H1 (cell line): ENCODE measurements at regions not wholly inside any gene's neighbourhood (a gene's known extent, or its start where the extent isn't known, plus 50 kb on each side); places are given as distances from the start of the nearest gene placed in this dataset.

Source experiments
- CTCF ChIA-PET: fragments of 300-600 bp; sonication (Branson Sonifier 250); formaldehyde crosslinking; loops from one replicate; lab custom pipeline; 2021; ENCODE audit not compliant: partially characterized antibody; lab: Charles Lee
- POLR2A ChIA-PET: fragments of 300-600 bp; sonication (Branson Sonifier 250); formaldehyde crosslinking; loops from one replicate; lab custom pipeline; 2021; ENCODE audit warnings: inconsistent platforms; ENCODE audit not compliant: partially characterized antibody; lab: Charles Lee
- DNase-seq, 2 experiments: peaks; one replicate each; pipeline versions ENCODE4 v3.0.0 to v3.0.0-alpha.2; 2010 to 2022; ENCODE audit warnings: low spot score in 2 of 2, low read depth in 1 of 2, mixed read lengths in 1 of 2
- FAIRE-seq: peaks from 2 replicates; lab custom pipeline; 2011; peaks lifted over from hg19 to GRCh38; lab: Jason Lieb, UNC
- H2AFZ ChIP-seq: 2 replicates; pipeline ENCODE4 v1.8.1; 2012; ENCODE audit warnings: low read length, inconsistent platforms
- H2AK5ac ChIP-seq: 2 replicates; pipeline ENCODE4 v1.6.1; 2013; ENCODE audit warnings: low read depth, low read length
- H2BK120ac ChIP-seq: replicated peaks from 2 replicates; pipeline ENCODE3; 2013; ENCODE audit warnings: low read depth, low read length, inconsistent platforms
- H2BK12ac ChIP-seq: 2 replicates; pipeline ENCODE4 v1.6.1; 2013; ENCODE audit warnings: low read depth, low read length
- H2BK15ac ChIP-seq: 2 replicates; pipeline ENCODE4 v1.6.1; 2013; ENCODE audit warnings: low read length
- H2BK20ac ChIP-seq: 2 replicates; pipeline ENCODE4 v1.6.1; 2013; ENCODE audit warnings: low read length
- H2BK5ac ChIP-seq: 2 replicates; pipeline ENCODE4 v1.6.1; 2013; ENCODE audit warnings: low read depth, low read length
- H3K14ac ChIP-seq: 2 replicates; pipeline ENCODE4 v1.6.1; 2013; ENCODE audit warnings: inconsistent platforms; ENCODE audit not compliant: insufficient read length
- H3K18ac ChIP-seq: 2 replicates; pipeline ENCODE4 v1.6.1; 2013; ENCODE audit warnings: low read length; ENCODE audit errors: extremely low read depth
- H3K23ac ChIP-seq: 2 replicates; pipeline ENCODE4 v1.6.1; 2013; ENCODE audit warnings: inconsistent platforms; ENCODE audit not compliant: insufficient read length
- H3K23me2 ChIP-seq: 2 replicates; pipeline ENCODE4 v1.6.1; 2013; ENCODE audit warnings: low read depth, low read length
- H3K27ac ChIP-seq: 2 replicates; pipeline ENCODE4 v1.6.1; 2011; ENCODE audit warnings: low read depth, low read length, inconsistent platforms
- H3K27me3 ChIP-seq, 4 experiments: replicated peaks in 1 of 4; 1 replicate in 1 of 4; 2 replicates in 3 of 4; pipeline versions ENCODE4 v1.6.1 to v1.8.1; 2011 to 2013; ENCODE audit warnings: low read length in 3 of 4, mild to moderate bottlenecking in 3 of 4, inconsistent platforms in 2 of 4, mixed read lengths in 2 of 4, moderate library complexity in 1 of 4; ENCODE audit not compliant: control insufficient read depth in 3 of 4, insufficient read depth in 3 of 4; ENCODE audit errors: extremely low read depth in 1 of 4
- H3K36me3 ChIP-seq, 4 experiments: 2 replicates each; pipeline versions ENCODE4 v1.6.1 to v1.8.1; 2011 to 2013; ENCODE audit warnings: mild to moderate bottlenecking in 4 of 4, low read length in 3 of 4, moderate library complexity in 2 of 4, control low read depth in 1 of 4, inconsistent platforms in 1 of 4; ENCODE audit not compliant: insufficient read depth in 4 of 4, control insufficient read depth in 2 of 4
- H3K4ac ChIP-seq: replicated peaks from 2 replicates; pipeline ENCODE3; 2013; ENCODE audit warnings: low read length, low read depth, mixed read lengths, inconsistent platforms; ENCODE audit not compliant: insufficient read length
- H3K4me1 ChIP-seq, 4 experiments: replicated peaks in 1 of 4; 1 replicate in 1 of 4; 2 replicates in 3 of 4; pipeline versions ENCODE4 v1.6.1 to v1.8.1; 2011 to 2013; ENCODE audit warnings: low read length in 3 of 4, inconsistent platforms in 2 of 4, mixed read lengths in 1 of 4; ENCODE audit not compliant: insufficient read depth in 4 of 4, control insufficient read depth in 3 of 4
- H3K4me2 ChIP-seq, 2 experiments: 2 replicates each; pipeline versions ENCODE4 v1.6.1 to v1.8.1; 2011 to 2013; ENCODE audit warnings: low read depth in 2 of 2, low read length in 2 of 2, control low read depth in 1 of 2, inconsistent platforms in 1 of 2, mild to moderate bottlenecking in 1 of 2; ENCODE audit not compliant: insufficient read depth in 1 of 2
- H3K4me3 ChIP-seq, 4 experiments: fragments of 200-600, 300-600 bp in 1 of 4; sonication (generic), shearing (Covaris generic), sonication (Bioruptor Twin) in 1 of 4; 2 replicates each; pipeline versions ENCODE4 v1.5.1 to v1.8.1; 2011 to 2016; ENCODE audit warnings: low read length in 4 of 4, low read depth in 3 of 4, control low read depth in 2 of 4, inconsistent platforms in 2 of 4, mild to moderate bottlenecking in 2 of 4, mixed read lengths in 1 of 4, moderate library complexity in 1 of 4; ENCODE audit not compliant: insufficient read depth in 2 of 4; ENCODE audit errors: extremely low read depth in 1 of 4
- H3K56ac ChIP-seq: replicated peaks from 2 replicates; pipeline ENCODE3; 2013; ENCODE audit warnings: low read depth, mild to moderate bottlenecking, mixed read lengths, low read length, inconsistent platforms; ENCODE audit not compliant: insufficient read length
- H3K79me1 ChIP-seq: 2 replicates; pipeline ENCODE4 v1.6.1; 2013; ENCODE audit warnings: low read depth, low read length, control low read depth
- H3K79me2 ChIP-seq, 2 experiments: 2 replicates each; pipeline versions ENCODE4 v1.6.1 to v1.8.1; 2012 to 2013; ENCODE audit warnings: low read length in 2 of 2, mild to moderate bottlenecking in 2 of 2, inconsistent platforms in 1 of 2; ENCODE audit not compliant: insufficient read depth in 2 of 2, control insufficient read depth in 1 of 2
- H3K9ac ChIP-seq, 4 experiments: replicated peaks in 1 of 4; 1 replicate in 1 of 4; 2 replicates in 3 of 4; pipeline versions ENCODE4 v1.6.1 to v1.8.1; 2011 to 2013; ENCODE audit warnings: low read depth in 3 of 4, low read length in 3 of 4, control low read depth in 2 of 4, mild to moderate bottlenecking in 2 of 4, moderate library complexity in 2 of 4, inconsistent platforms in 1 of 4; ENCODE audit errors: extremely low read depth in 1 of 4
- H3K9me3 ChIP-seq, 2 experiments: 2 replicates each; pipeline versions ENCODE4 v1.6.1 to v1.8.1; 2012 to 2013; ENCODE audit warnings: mild to moderate bottlenecking in 2 of 2, moderate library complexity in 2 of 2, control low read depth in 1 of 2, inconsistent platforms in 1 of 2, low read depth in 1 of 2, low read length in 1 of 2, mixed read lengths in 1 of 2; ENCODE audit not compliant: insufficient read depth in 2 of 2
- H4K20me1 ChIP-seq, 2 experiments: replicated peaks in 1 of 2; 2 replicates each; pipeline versions ENCODE3 to v1.8.1; 2011 to 2013; ENCODE audit warnings: inconsistent platforms in 2 of 2, low read length in 2 of 2, mild to moderate bottlenecking in 1 of 2; ENCODE audit not compliant: insufficient read depth in 2 of 2, control insufficient read depth in 1 of 2
- H4K5ac ChIP-seq: 2 replicates; pipeline ENCODE4 v1.6.1; 2013; ENCODE audit warnings: low read length, low read depth, mixed read lengths, inconsistent platforms; ENCODE audit not compliant: insufficient read length
- H4K8ac ChIP-seq: 2 replicates; pipeline ENCODE4 v1.8.0; 2013; ENCODE audit warnings: mild to moderate bottlenecking, moderate library complexity, low read length, inconsistent platforms; ENCODE audit not compliant: insufficient read depth; ENCODE audit errors: extremely low read depth
- H4K91ac ChIP-seq: replicated peaks from 2 replicates; pipeline ENCODE3; 2013; ENCODE audit warnings: low read length, mixed read lengths, inconsistent platforms; ENCODE audit not compliant: insufficient read length
- CBX8 ChIP-seq: fragments of 300-800, 300-1000 bp; sonication (generic); IDR thresholded peaks from 2 replicates; pipeline ENCODE4 v1.7.1; 2016; ENCODE audit warnings: low read depth, low read length, borderline replicate concordance
- CHD2 ChIP-seq: IDR thresholded peaks from 2 replicates; pipeline ENCODE4 v1.6.1; 2012; ENCODE audit warnings: low read length, improper control_type of control experiment
- HDAC2 ChIP-seq, 2 experiments: fragments of 300-600 bp in 1 of 2; sonication (generic) in 1 of 2; IDR thresholded peaks; 2 replicates each; pipeline ENCODE4 v1.6.1; 2011 to 2012; ENCODE audit warnings: low read depth in 2 of 2, low read length in 2 of 2, mild to moderate bottlenecking in 2 of 2, moderate library complexity in 2 of 2, borderline replicate concordance in 1 of 2, inconsistent platforms in 1 of 2
- PHF8 ChIP-seq: fragments of 200-600 bp; sonication (generic); conservative IDR thresholded peaks from 2 replicates; pipeline ENCODE4 v1.7.1; 2012; ENCODE audit warnings: low read depth, mild to moderate bottlenecking, inconsistent platforms, low read length, moderate library complexity
- POLR2A ChIP-seq, 2 experiments: IDR thresholded peaks; 1 replicate in 1 of 2; 2 replicates in 1 of 2; pipeline ENCODE4 v1.6.1; 2011; ENCODE audit warnings: low read depth in 2 of 2, low read length in 2 of 2, mild to moderate bottlenecking in 2 of 2; ENCODE audit errors: control extremely low read depth in 1 of 2
- SIRT6 ChIP-seq: IDR thresholded peaks from one replicate; pipeline ENCODE4 v1.7.1; 2012; ENCODE audit warnings: low read length, inconsistent platforms
- TEAD4 ChIP-seq: IDR thresholded peaks from 2 replicates; pipeline ENCODE4 v1.6.1; 2012; ENCODE audit warnings: low read depth, low read length, inconsistent platforms, mixed read lengths
- ZNF274 ChIP-seq: IDR thresholded peaks from 2 replicates; pipeline ENCODE4 v1.7.0; 2012; ENCODE audit warnings: low read length, borderline replicate concordance; ENCODE audit errors: extremely low read depth
- TF ChIP-seq, protein P1 (sequence below): IDR thresholded peaks from 2 replicates; pipeline ENCODE4 v1.6.1; 2012; ENCODE audit warnings: inconsistent platforms

DNA sequence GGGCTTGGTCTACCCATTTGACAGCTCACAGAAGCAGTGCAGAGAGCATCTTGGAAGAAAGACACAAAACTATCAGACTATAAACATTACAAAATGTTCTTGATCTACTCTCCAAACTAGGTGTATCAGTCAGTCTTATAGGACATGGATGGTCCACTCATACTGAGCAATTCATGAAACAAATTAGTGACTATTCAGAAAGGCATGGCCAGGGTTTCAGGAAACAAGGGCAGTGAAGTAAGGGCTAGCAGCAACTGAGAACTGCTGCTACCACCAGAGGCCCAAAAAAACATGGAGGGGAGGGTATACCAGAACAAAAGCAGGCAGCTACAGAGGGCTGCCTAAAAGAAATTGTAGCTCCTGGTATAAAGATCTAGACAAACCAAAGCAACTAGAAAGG lies 287.0 kb downstream of the PIK3R1 start:
- no peak overlapping the region for H3K27ac ChIP-seq
- no peak overlapping the region for H2BK20ac ChIP-seq
- no peak overlapping the region for H3K23ac ChIP-seq
- H2BK12ac ChIP-seq: no peak overlapping the region
- H3K9ac ChIP-seq: no peak overlapping the region
- FAIRE-seq (no peak), DNase-seq (no peak)
- ChIA-PET POLR2A (no interaction called here), CTCF (interaction anchor here (0.5 to 1.7 kb wide), 3 partner anchors 34 to 216 kb away, joined by 3 read pairs; no protein-coding TSS in a partner anchor)
- no peak overlapping the region for H2BK120ac ChIP-seq
- no peak overlapping the region for H3K4me2 ChIP-seq
- H3K4me1 ChIP-seq: no peaks in the 10 kb centered on the region
- H3K56ac ChIP-seq: no peak overlapping the region
- no peaks in the 10 kb centered on the region for H3K79me1 ChIP-seq
- H2BK5ac ChIP-seq: no peak overlapping the region
- peaks cover 19 to 20% of the 10 kb centered on the region in 2 experiments for H3K9me3 ChIP-seq
- H2AFZ ChIP-seq: no peak overlapping the region
- TF ChIP-seq TEAD4 (no peak), ZNF274 (no peak), CHD2 (no peak), HDAC2 (IDR thresholded peaks at IDR 0.05; ENCODE audit: borderline replicate concordance in 1 of 2, low read depth in 2 of 2, low read length in 2 of 2) (no peak), CBX8 (no peak), SIRT6 (no peak), PHF8 (no peak), POLR2A (IDR thresholded peaks at IDR 0.05; ENCODE audit: control extremely low read depth in 1 of 2, low read depth in 2 of 2, low read length in 2 of 2) (no peak)
- TF ChIP-seq, protein P1, sequence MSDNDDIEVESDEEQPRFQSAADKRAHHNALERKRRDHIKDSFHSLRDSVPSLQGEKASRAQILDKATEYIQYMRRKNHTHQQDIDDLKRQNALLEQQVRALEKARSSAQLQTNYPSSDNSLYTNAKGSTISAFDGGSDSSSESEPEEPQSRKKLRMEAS: no peak
- H4K91ac ChIP-seq: no peak overlapping the region
- no peak overlapping the region for H3K14ac ChIP-seq
- H3K23me2 ChIP-seq: no peaks in the 10 kb centered on the region
- no peak overlapping the region for H2BK15ac ChIP-seq
- H3K4me3 ChIP-seq: no peak overlapping the region
- no peak overlapping the region for H4K8ac ChIP-seq
- H4K20me1 ChIP-seq: no peaks in the 10 kb centered on the region
- no peaks in the 10 kb centered on the region for H3K27me3 ChIP-seq
- no peaks in the 10 kb centered on the region for H3K79me2 ChIP-seq
- H4K5ac ChIP-seq: no peak overlapping the region
- no peak overlapping the region for H3K4ac ChIP-seq
- H2AK5ac ChIP-seq: no peak overlapping the region
- H3K36me3 ChIP-seq: no peaks in the 10 kb centered on the region
- H3K18ac ChIP-seq: no peak overlapping the region
